DOHH2 (cell line): ENCODE measurements at regions not wholly inside any gene's neighbourhood (a gene's known extent, or its start where the extent isn't known, plus 50 kb on each side); places are given as distances from the start of the nearest gene placed in this dataset.

Experiments
- H3F3A ChIP-seq: fragments of 200-600 bp; sonication (generic), shearing (Covaris generic); 2 replicates; pipeline ENCODE4 v1.6.0; 2016; ENCODE audit warnings: antibody characterized with exemption, mild to moderate bottlenecking; ENCODE audit not compliant: control insufficient read depth, insufficient read depth
- H3K27ac ChIP-seq: fragments of 200-600 bp; sonication (generic); 2 replicates; pipeline ENCODE4 v1.5.1; 2014; ENCODE audit warnings: low read depth, mild to moderate bottlenecking, low read length, moderate library complexity
- H3K27me3 ChIP-seq: fragments of 200-600 bp; sonication (generic); 2 replicates; pipeline ENCODE4 v1.6.1; 2014; ENCODE audit warnings: mild to moderate bottlenecking, low read length, mixed read lengths; ENCODE audit not compliant: control insufficient read depth
- H3K36me3 ChIP-seq: fragments of 200-600 bp; sonication (generic); 2 replicates; pipeline ENCODE4 v1.6.1; 2014; ENCODE audit warnings: mild to moderate bottlenecking, low read length, moderate library complexity, mixed read lengths; ENCODE audit not compliant: control insufficient read depth
- H3K4me1 ChIP-seq: fragments of 200-600 bp; sonication (generic); 2 replicates; pipeline ENCODE4 v1.6.1; 2014; ENCODE audit warnings: mild to moderate bottlenecking, low read length, mixed read lengths; ENCODE audit not compliant: control insufficient read depth
- H3K4me2 ChIP-seq: fragments of 200-600 bp; sonication (generic); 2 replicates; pipeline ENCODE4 v1.6.0; 2014; ENCODE audit warnings: mild to moderate bottlenecking, low read length, moderate library complexity
- H3K4me3 ChIP-seq: fragments of 200-600 bp; sonication (generic); 2 replicates; pipeline ENCODE4 v1.5.1; 2014; ENCODE audit warnings: mild to moderate bottlenecking, low read length, mixed read lengths
- H3K79me2 ChIP-seq: fragments of 200-600 bp; sonication (generic); 2 replicates; pipeline ENCODE4 v1.6.1; 2014; ENCODE audit warnings: mild to moderate bottlenecking, low read length, mixed read lengths; ENCODE audit not compliant: control insufficient read depth
- H3K9me2 ChIP-seq: fragments of 200-600 bp; sonication (generic); replicated peaks from 2 replicates; pipeline ENCODE4 v1.6.1; 2014; ENCODE audit warnings: mild to moderate bottlenecking, low read length, mixed read lengths; ENCODE audit not compliant: control insufficient read depth
- H3K9me3 ChIP-seq: fragments of 200-600 bp; sonication (generic); 2 replicates; pipeline ENCODE4 v1.6.1; 2014; ENCODE audit warnings: antibody characterized with exemption, low read length, mixed read lengths; ENCODE audit not compliant: control insufficient read depth, insufficient read depth
- H4K20me1 ChIP-seq: fragments of 200-600 bp; sonication (generic); 2 replicates; pipeline ENCODE4 v1.6.0; 2014; ENCODE audit warnings: low read depth, mild to moderate bottlenecking, antibody characterized with exemption, low read length, moderate library complexity; ENCODE audit not compliant: control insufficient read depth, insufficient read depth
- EZH2phosphoT487 ChIP-seq: fragments of 200-600 bp; sonication (generic); IDR thresholded peaks from 2 replicates; pipeline ENCODE4 v1.6.1; 2017; ENCODE audit warnings: borderline replicate concordance, mild to moderate bottlenecking, antibody characterized with exemption, low read length, moderate library complexity, mixed read lengths
- TF ChIP-seq, protein P1 (sequence below): fragments of 200-600 bp; sonication (generic); IDR thresholded peaks from one replicate; pipeline ENCODE4 v1.5.1; 2014; ENCODE audit warnings: antibody characterized with exemption, mild to moderate bottlenecking, low read depth, low read length; ENCODE audit not compliant: poor library complexity, severe bottlenecking

DNA sequence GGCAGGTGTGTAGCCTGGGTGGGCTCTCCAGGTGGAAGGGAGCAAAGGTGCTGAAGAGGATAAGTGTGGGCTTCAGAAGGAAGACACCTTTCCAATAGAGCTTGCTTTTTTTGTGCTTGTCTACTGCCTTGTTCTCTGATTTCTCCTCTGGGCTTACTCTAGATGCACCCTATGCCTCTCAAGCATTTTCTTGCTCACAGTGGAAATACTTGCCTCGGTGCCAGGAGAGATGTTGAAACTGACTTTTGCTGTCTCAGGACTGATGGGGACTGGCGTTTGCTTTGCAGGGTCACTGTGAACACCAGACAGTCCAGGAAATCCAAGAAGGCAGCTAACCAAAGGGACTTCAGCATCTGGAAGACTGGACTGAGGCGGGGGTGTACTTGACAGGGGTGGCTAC lies 187.9 kb downstream of the SNX10 start:
- Histone ChIP-seq H3K9me2 (no peaks in the 10 kb centered on the region), H3K79me2 (no peaks in the 10 kb centered on the region), H3K4me3 (no peak overlapping the region), H3K4me2 (no peak overlapping the region), H3K9me3 (no peaks in the 10 kb centered on the region), H4K20me1 (no peaks in the 10 kb centered on the region), H3K4me1 (no peaks in the 10 kb centered on the region), H3F3A (no peaks in the 10 kb centered on the region), H3K27ac (no peak overlapping the region), H3K36me3 (no peaks in the 10 kb centered on the region), H3K27me3 (peaks cover 3% of the 10 kb centered on the region; the same call in 1 of the 2 replicates)
- TF ChIP-seq EZH2phosphoT487, result no peak
- TF ChIP-seq, protein P1, sequence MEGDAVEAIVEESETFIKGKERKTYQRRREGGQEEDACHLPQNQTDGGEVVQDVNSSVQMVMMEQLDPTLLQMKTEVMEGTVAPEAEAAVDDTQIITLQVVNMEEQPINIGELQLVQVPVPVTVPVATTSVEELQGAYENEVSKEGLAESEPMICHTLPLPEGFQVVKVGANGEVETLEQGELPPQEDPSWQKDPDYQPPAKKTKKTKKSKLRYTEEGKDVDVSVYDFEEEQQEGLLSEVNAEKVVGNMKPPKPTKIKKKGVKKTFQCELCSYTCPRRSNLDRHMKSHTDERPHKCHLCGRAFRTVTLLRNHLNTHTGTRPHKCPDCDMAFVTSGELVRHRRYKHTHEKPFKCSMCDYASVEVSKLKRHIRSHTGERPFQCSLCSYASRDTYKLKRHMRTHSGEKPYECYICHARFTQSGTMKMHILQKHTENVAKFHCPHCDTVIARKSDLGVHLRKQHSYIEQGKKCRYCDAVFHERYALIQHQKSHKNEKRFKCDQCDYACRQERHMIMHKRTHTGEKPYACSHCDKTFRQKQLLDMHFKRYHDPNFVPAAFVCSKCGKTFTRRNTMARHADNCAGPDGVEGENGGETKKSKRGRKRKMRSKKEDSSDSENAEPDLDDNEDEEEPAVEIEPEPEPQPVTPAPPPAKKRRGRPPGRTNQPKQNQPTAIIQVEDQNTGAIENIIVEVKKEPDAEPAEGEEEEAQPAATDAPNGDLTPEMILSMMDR, result no peak

DNA sequence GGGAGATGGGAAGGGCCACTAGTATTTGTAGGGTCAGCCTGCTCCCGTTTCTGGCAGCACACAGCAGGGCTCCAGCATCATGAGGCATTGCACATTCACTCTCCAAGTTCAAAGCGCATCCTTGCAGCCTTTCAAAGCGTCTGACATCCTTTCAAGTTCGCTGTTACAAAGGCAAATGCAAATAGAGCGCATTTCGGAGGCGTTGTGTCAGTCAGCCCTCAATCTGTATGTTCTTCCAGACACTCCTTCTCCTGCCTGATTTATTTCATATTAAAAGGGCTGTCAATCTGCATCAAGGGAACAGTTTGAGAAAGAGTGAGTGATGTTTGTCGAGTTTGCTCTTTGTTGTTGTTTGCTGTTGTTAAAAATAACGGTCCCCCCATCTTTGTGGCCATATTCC lies 188.5 kb downstream of the SNX10 start:
- H3F3A ChIP-seq, result no peaks in the 10 kb centered on the region
- H3K27ac ChIP-seq, result no peak overlapping the region
- H3K9me3 ChIP-seq, result no peaks in the 10 kb centered on the region
- H3K9me2 ChIP-seq, result no peaks in the 10 kb centered on the region
- H3K4me1 ChIP-seq, result no peaks in the 10 kb centered on the region
- H3K27me3 ChIP-seq, result peaks cover 3% of the 10 kb centered on the region; the same call in 1 of the 2 replicates
- H3K79me2 ChIP-seq, result no peaks in the 10 kb centered on the region
- no peaks in the 10 kb centered on the region for H4K20me1 ChIP-seq
- no peak overlapping the region for H3K4me2 ChIP-seq
- H3K36me3 ChIP-seq, result no peaks in the 10 kb centered on the region
- H3K4me3 ChIP-seq, result no peak overlapping the region
- TF ChIP-seq, protein P1, result no peak
- no peak for TF ChIP-seq EZH2phosphoT487

DNA sequence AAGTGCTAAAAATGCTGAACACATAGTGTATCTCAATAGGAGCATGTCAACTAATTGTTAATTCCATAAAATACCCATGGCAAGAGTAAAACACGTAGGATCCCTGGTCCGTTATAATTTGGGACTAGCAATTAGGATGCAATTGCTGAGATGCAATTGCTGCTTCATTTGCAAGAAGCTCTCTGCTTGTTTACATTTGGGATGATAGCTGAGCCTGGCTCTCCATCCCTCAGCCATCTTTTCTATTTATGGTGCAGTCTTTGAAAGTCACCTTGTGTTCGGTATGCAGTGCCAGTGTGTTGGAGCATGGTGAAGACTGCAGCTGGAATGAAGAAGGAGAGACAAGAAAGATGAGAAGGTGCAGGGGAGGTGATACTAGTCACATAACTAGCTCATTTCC lies 191.3 kb downstream of the SNX10 start:
- H3K27me3 ChIP-seq, result no peaks in the 10 kb centered on the region
- H3K27ac ChIP-seq, result no peak overlapping the region
- H3K4me2 ChIP-seq, result no peak overlapping the region
- H3K4me1 ChIP-seq, result no peaks in the 10 kb centered on the region
- H4K20me1 ChIP-seq, result no peaks in the 10 kb centered on the region
- H3K9me2 ChIP-seq, result no peaks in the 10 kb centered on the region
- no peaks in the 10 kb centered on the region for H3F3A ChIP-seq
- no peak overlapping the region for H3K4me3 ChIP-seq
- H3K36me3 ChIP-seq, result no peaks in the 10 kb centered on the region
- no peaks in the 10 kb centered on the region for H3K79me2 ChIP-seq
- H3K9me3 ChIP-seq, result no peaks in the 10 kb centered on the region
- TF ChIP-seq, protein P1, result no peak
- no peak for TF ChIP-seq EZH2phosphoT487
